Breast epithelium (tissue), 3 donors: ENCODE measurements at regions not wholly inside any gene's neighbourhood (a gene's known extent, or its start where the extent isn't known, plus 50 kb on each side); places are given as distances from the start of the nearest gene placed in this dataset.

Experiments used
- POLR2A ChIP-seq: fragments of 450-650 bp; IDR thresholded peaks from one replicate; pipeline ENCODE4 v1.6.1; 2016; ENCODE audit warnings: antibody characterized with exemption, mild to moderate bottlenecking, moderate library complexity
- TF ChIP-seq, protein P1 (sequence below), 3 donors: fragments of 450-650 bp; IDR thresholded peaks; one replicate each; pipeline ENCODE4 v1.5.1; 2016 to 2017; ENCODE audit warnings: antibody characterized with exemption in 3 of 3, mild to moderate bottlenecking in 3 of 3, moderate library complexity in 3 of 3

- TF ChIP-seq, protein P1, sequence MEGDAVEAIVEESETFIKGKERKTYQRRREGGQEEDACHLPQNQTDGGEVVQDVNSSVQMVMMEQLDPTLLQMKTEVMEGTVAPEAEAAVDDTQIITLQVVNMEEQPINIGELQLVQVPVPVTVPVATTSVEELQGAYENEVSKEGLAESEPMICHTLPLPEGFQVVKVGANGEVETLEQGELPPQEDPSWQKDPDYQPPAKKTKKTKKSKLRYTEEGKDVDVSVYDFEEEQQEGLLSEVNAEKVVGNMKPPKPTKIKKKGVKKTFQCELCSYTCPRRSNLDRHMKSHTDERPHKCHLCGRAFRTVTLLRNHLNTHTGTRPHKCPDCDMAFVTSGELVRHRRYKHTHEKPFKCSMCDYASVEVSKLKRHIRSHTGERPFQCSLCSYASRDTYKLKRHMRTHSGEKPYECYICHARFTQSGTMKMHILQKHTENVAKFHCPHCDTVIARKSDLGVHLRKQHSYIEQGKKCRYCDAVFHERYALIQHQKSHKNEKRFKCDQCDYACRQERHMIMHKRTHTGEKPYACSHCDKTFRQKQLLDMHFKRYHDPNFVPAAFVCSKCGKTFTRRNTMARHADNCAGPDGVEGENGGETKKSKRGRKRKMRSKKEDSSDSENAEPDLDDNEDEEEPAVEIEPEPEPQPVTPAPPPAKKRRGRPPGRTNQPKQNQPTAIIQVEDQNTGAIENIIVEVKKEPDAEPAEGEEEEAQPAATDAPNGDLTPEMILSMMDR (IDR thresholded peaks at IDR 0.05) = no peak
- no peak for TF ChIP-seq POLR2A
These were observed 70.3 kb downstream of the ENC1 start for GRCh38 chr5:74570250-74570649.
